GM19397 (cell line): ENCODE measurements at regions not wholly inside any gene's neighbourhood (a gene's known extent, or its start where the extent isn't known, plus 50 kb on each side); places are given as distances from the start of the nearest gene placed in this dataset.
"Not testable (repeated sequence)": the region's sequence is repeated elsewhere in the genome, so short reads cannot be mapped to it uniquely, and the experiment has no call there.

Experiments used
- ATAC-seq: cut with Tn5 transposase; IDR thresholded peaks from one replicate; pipeline ENCODE4 v1.9.1; 2021; ENCODE audit warnings: mild to moderate bottlenecking, moderate library complexity; ENCODE audit not compliant: unreplicated experiment

- no peak for ATAC-seq
Observed at GRCh38 chr14:42556551-42556950, 949.9 kb downstream of the LRFN5 start.

DNA sequence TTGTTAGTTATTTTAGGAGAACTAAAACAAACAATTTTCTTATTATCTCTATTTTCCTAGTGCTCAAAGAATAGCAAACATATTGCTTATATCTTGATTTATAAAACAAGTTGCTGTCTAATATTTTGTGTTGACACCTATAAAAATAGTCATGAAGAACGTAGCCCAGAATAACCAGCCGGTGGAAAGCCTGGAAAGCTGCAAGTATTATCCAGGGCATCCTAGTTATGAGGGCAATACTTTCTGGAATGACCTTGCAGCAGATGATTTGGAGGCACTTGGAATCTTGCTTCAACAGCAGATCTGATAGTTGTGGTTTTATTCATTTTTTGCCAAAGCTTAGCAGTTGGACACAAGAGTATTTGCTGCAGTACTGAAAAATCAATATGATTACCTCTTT, 948.7 kb downstream of the LRFN5 start:
- ATAC-seq = no peak

DNA sequence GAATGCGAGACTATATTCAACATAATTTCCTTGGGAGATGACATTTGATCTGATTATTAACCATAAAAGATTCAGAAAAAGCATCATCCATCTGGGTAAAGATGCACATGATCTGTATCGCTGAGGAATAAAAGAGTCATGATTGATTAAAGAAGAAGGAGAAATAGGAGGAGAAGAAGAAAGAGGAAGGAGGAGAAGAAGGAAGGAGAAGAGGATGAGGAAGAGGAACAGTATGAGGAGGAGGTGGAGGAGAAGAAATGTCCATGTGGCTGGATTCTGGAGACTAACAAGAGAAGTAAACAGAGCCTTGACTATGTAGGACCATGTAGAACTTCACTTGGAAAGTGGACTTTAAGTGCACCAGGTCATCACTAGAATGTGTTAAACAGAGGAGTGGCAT, 947.4 kb downstream of the LRFN5 start:
- no peak for ATAC-seq

- no peak for ATAC-seq
Observed at GRCh38 chr14:42550310-42550709, 943.6 kb downstream of the LRFN5 start.

GRCh38 chr14:42548349-42548748, 941.7 kb downstream of the LRFN5 start:
- no peak for ATAC-seq

DNA sequence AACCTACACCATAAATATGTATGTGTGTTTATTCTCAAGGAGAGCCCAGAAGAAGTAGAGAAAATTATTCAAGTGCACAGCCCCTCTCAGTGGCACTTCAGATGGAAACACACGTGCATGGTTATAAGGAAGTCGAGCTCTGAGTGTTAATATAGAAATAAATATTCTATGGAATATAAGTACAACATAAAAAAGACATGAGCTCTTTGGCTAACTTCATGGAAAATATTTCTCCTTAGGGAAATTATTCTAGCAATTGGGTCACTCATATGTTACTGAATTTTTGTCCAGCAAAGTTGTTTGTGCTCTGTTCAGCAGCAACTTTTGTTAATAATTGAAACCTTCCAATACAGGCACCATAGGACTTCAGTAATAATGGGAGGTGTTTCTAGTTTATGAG, 939.0 kb downstream of the LRFN5 start:
- ATAC-seq = no peak

GRCh38 chr14:42541535-42542001, 934.9 kb downstream of the LRFN5 start:
- no peak for ATAC-seq

DNA sequence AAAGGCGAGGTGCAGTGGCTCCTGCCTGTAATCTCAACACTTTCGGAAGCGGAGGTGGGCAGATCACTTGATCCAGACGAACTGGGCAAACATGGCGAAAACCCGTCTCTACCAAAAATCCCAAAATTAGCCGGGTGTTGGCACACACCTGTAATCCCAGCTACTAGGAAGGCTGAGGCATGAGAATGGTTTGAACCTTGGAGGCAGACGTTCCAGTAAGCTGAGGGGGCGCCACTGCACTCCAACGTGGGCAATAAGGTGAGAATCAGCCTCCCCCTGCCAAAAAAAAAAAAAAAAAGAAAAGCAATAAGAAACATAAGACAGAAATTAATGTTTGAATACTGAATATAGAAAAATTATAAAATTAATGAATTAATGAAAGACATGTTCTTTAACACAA, 928.7 kb downstream of the LRFN5 start:
- no peak for ATAC-seq

- no peak for ATAC-seq
Observed at GRCh38 chr14:42533476-42533875, 926.8 kb downstream of the LRFN5 start.

GRCh38 chr14:42532194-42532593, 925.5 kb downstream of the LRFN5 start:
- ATAC-seq = no peak

- no peak for ATAC-seq
Observed at GRCh38 chr14:42527141-42527540, 920.5 kb downstream of the LRFN5 start.

DNA sequence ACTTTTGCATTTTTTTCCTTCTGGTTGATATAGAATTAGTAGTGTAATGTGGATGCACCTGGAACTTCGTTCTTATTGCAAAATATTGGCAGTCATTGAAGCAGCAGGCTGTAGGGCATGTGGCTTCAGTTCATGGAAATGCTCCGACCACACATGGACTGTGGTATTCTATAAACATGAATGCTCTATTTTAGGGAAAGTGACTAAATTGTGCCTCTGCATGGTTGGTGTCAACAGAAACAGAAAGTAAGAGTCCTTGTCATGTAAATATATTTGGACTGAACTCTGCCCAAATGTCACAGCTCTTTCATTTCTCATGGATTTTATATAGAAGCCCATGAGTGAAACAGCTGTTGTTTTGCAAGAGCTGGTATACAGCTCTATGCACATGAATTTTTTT, 917.0 kb downstream of the LRFN5 start:
- ATAC-seq = peak; percentile 76

GRCh38 chr14:42517806-42518500, 911.3 kb downstream of the LRFN5 start:
- ATAC-seq = no peak

- no peak for ATAC-seq
Observed at GRCh38 chr14:42513837-42514236, 907.2 kb downstream of the LRFN5 start.

GRCh38 chr14:42510071-42510470, 903.4 kb downstream of the LRFN5 start:
- ATAC-seq = no peak

- ATAC-seq = no peak
Observed at GRCh38 chr14:42508209-42508946, 901.7 kb downstream of the LRFN5 start.

DNA sequence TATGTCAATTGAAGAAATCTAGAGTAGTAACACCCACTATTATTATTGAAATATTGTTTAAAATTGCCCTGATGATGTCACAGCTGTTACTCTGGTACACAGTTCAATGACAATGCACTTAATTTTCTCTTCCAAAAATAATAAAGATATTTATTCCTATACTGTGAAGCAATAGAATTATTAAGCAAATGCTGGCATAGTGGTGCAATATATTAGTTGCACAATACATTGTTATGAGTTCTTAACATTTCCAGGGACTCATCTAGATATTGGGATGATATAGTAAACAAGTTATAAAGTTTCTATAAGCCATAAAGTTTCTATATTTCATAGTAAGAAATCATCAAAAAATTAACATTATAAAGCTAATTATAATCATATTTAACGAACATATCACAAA, 897.8 kb downstream of the LRFN5 start:
- no peak for ATAC-seq

DNA sequence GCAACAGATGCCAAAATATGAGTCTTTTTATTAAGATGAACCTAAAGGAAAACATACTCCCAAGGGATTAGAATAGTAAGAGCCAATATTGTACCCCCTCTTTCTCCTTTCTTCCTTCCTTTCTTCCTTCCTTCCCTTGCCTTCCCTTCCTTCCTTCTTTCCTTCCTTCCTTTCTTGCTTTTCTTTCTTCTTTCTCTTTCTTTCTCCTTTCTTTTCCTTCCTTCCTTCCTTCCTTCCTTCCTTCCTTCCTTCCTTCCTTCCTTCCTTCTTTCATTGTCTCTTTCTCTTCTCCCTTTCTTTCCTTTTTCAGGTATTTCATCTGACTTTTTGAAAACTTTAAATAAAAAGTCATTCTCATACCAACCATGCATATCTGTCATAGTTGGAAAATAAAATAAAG, 892.5 kb downstream of the LRFN5 start:
- ATAC-seq = no peak

- ATAC-seq = no peak
Observed at GRCh38 chr14:42490536-42490935, 883.9 kb downstream of the LRFN5 start.

- ATAC-seq = no peak
Observed at GRCh38 chr14:42488965-42489364, 882.3 kb downstream of the LRFN5 start.

DNA sequence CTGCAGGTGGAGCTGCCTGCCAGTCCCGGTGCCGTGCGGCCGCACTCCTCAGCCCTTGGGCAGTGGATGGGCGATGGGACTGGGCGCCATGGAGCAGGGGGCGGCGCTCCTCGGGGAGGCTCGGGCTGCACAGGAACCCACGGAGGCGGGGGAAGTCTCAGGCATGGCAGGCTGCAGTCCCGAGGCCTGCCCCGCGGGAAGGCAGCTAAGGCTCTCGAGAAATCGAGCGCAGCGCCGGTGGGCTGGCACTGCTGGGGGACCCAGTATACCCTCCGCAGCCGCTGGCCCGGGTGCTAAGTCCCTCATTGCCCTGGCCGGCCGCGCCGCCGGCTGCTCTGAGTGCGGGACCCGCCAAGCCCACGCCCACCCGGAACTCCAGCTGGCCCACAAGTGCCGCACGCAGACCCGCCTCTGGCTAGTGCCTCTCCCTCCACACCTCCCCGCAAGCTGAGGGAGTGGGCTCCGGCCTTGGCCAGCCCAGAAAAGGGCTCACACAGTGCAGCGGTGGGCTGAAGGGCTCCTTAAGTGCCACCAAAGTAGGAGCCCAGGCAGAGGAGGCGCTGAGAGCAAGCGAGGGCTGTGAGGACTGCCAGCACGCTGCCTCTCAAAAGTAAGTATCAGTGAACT, 875.8 kb downstream of the LRFN5 start:
- not testable (repeated sequence) for ATAC-seq

DNA sequence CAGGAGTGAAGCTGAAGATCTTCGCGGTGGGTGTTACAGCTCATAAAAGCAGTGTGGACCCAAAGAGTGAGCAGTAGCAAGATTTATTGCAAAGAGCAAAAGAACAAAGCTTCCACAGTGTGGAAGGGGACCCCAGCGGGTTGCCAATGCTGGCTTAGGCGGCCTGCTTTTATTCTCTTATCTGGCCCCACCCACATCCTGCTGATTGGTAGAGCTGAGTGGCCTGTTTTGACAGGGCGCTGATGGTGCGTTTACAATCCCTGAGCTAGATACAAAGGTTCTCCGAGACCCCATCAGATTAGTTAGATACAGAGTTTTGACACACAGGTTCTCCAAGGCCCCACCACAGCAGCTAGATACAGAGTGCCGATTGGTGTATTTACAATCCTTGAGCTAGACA, 875.0 kb downstream of the LRFN5 start:
- ATAC-seq = not testable (repeated sequence)
